ENCODE measurements at regions not wholly inside any gene's neighbourhood (a gene's known extent, or its start where the extent isn't known, plus 50 kb on each side); places are given as distances from the start of the nearest gene placed in this dataset.
"Not testable (repeated sequence)": the region's sequence is repeated elsewhere in the genome, so short reads cannot be mapped to it uniquely, and the experiment has no call there.

GRCh38 chr9:95391271-95391670, 73.8 kb upstream of the FANCC start:
- H4K20me1 ChIP-seq (ENCODE audit: low read depth); H3K4me1 Mint-ChIP-seq; H3K4me1 ChIP-seq; H3K9ac ChIP-seq; H3K27ac ChIP-seq; H2AFZ ChIP-seq (replicated peaks); H3K27ac Mint-ChIP-seq; H3K36me3 ChIP-seq; H3K4me3 Mint-ChIP-seq; H3K36me3 Mint-ChIP-seq; DNase-seq (ENCODE audit: low spot score); H3F3A ChIP-seq (ENCODE audit: low read depth); H3K4me2 ChIP-seq; H3K79me2 ChIP-seq (ENCODE audit: low read depth); H3K9me3 ChIP-seq (ENCODE audit: low read depth); H3K27me3 Mint-ChIP-seq (ENCODE audit: insufficient read depth, low read depth); H3K9me3 Mint-ChIP-seq; H3K4me3 ChIP-seq; H3K27me3 ChIP-seq: not testable (repeated sequence)

GRCh38 chr9:95389373-95389772, 71.9 kb upstream of the FANCC start:
- no peaks in the 10 kb centered on the region for H4K20me1 ChIP-seq (ENCODE audit: low read depth)
- no peak overlapping the region for H3K4me3 ChIP-seq
- no peaks in the 10 kb centered on the region for H3K9me3 Mint-ChIP-seq
- H3K36me3 ChIP-seq: no peaks in the 10 kb centered on the region
- H3K4me1 Mint-ChIP-seq: peaks cover 4% of the 10 kb centered on the region
- H3K9me3 ChIP-seq (ENCODE audit: low read depth): no peaks in the 10 kb centered on the region
- no peaks in the 10 kb centered on the region for H3K4me1 ChIP-seq
- no peaks in the 10 kb centered on the region for H3K79me2 ChIP-seq (ENCODE audit: low read depth)
- DNase-seq (ENCODE audit: low spot score): no peak
- H3K27ac ChIP-seq: no peak overlapping the region
- peaks cover 2% of the 10 kb centered on the region for H3K27me3 Mint-ChIP-seq (ENCODE audit: insufficient read depth, low read depth)
- H3F3A ChIP-seq (ENCODE audit: low read depth): no peaks in the 10 kb centered on the region
- no peak overlapping the region for H3K9ac ChIP-seq
- no peak overlapping the region for H3K27ac Mint-ChIP-seq
- H2AFZ ChIP-seq (replicated peaks): no peak overlapping the region
- H3K4me3 Mint-ChIP-seq: no peak overlapping the region
- H3K4me2 ChIP-seq: no peak overlapping the region
- H3K27me3 ChIP-seq: no peaks in the 10 kb centered on the region
- no peaks in the 10 kb centered on the region for H3K36me3 Mint-ChIP-seq
- TF ChIP-seq EZH2phosphoT487 (IDR thresholded peaks at IDR 0.05): no peak
- no peak for TF ChIP-seq CTCF (IDR thresholded peaks at IDR 0.05)
- TF ChIP-seq EZH2 (IDR thresholded peaks at IDR 0.05): no peak

GRCh38 chr9:95386843-95387242, 69.3 kb upstream of the FANCC start:
- Histone ChIP-seq H3K27ac (no peak overlapping the region), H3K36me3 (no peaks in the 10 kb centered on the region), H3F3A (ENCODE audit: low read depth) (no peaks in the 10 kb centered on the region), H3K9me3 (ENCODE audit: low read depth) (no peaks in the 10 kb centered on the region), H3K79me2 (ENCODE audit: low read depth) (no peaks in the 10 kb centered on the region), H3K4me3 (no peak overlapping the region), H3K4me1 (no peaks in the 10 kb centered on the region), H3K4me2 (no peak overlapping the region), H3K9ac (no peak overlapping the region), H4K20me1 (ENCODE audit: low read depth) (no peaks in the 10 kb centered on the region), H3K27me3 (no peaks in the 10 kb centered on the region), H2AFZ (replicated peaks) (no peak overlapping the region)
- H3K4me1 Mint-ChIP-seq: peaks cover 4% of the 10 kb centered on the region
- H3K9me3 Mint-ChIP-seq: no peaks in the 10 kb centered on the region
- no peak overlapping the region for H3K4me3 Mint-ChIP-seq
- peaks cover 2% of the 10 kb centered on the region for H3K27me3 Mint-ChIP-seq (ENCODE audit: insufficient read depth, low read depth)
- DNase-seq (ENCODE audit: low spot score): no peak
- H3K36me3 Mint-ChIP-seq: no peaks in the 10 kb centered on the region
- TF ChIP-seq EZH2 (IDR thresholded peaks at IDR 0.05) (no peak), EZH2phosphoT487 (IDR thresholded peaks at IDR 0.05) (no peak), CTCF (IDR thresholded peaks at IDR 0.05) (no peak)
- H3K27ac Mint-ChIP-seq: no peak overlapping the region

- no peak overlapping the region for H3K9ac ChIP-seq
- peaks cover 2% of the 10 kb centered on the region for H3K27me3 Mint-ChIP-seq (ENCODE audit: insufficient read depth, low read depth)
- H3K27ac Mint-ChIP-seq: no peak overlapping the region
- H2AFZ ChIP-seq (replicated peaks): no peak overlapping the region
- no peaks in the 10 kb centered on the region for H3K4me1 ChIP-seq
- DNase-seq (ENCODE audit: low spot score): no peak
- no peaks in the 10 kb centered on the region for H3K9me3 ChIP-seq (ENCODE audit: low read depth)
- H3K27ac ChIP-seq: no peak overlapping the region
- no peaks in the 10 kb centered on the region for H4K20me1 ChIP-seq (ENCODE audit: low read depth)
- no peak overlapping the region for H3K4me2 ChIP-seq
- H3F3A ChIP-seq (ENCODE audit: low read depth): no peaks in the 10 kb centered on the region
- peaks cover 4% of the 10 kb centered on the region for H3K4me1 Mint-ChIP-seq
- no peaks in the 10 kb centered on the region for H3K9me3 Mint-ChIP-seq
- TF ChIP-seq EZH2 (IDR thresholded peaks at IDR 0.05) (no peak), CTCF (IDR thresholded peaks at IDR 0.05) (no peak)
- H3K4me3 Mint-ChIP-seq: no peak overlapping the region
- H3K27me3 ChIP-seq: no peaks in the 10 kb centered on the region
- no peaks in the 10 kb centered on the region for H3K36me3 Mint-ChIP-seq
- H3K79me2 ChIP-seq (ENCODE audit: low read depth): no peaks in the 10 kb centered on the region
- no peak overlapping the region for H3K4me3 ChIP-seq
- H3K36me3 ChIP-seq: no peaks in the 10 kb centered on the region
Measured at GRCh38 chr9:95385521-95385920, 68.0 kb upstream of the FANCC start.

Measured in neural progenitor cell (in vitro differentiated cells).